HG03520 (cell line): ENCODE measurements at regions not wholly inside any gene's neighbourhood (a gene's known extent, or its start where the extent isn't known, plus 50 kb on each side); places are given as distances from the start of the nearest gene placed in this dataset.

Experiments used
- ATAC-seq: cut with Tn5 transposase; IDR thresholded peaks from one replicate; pipeline ENCODE4 v1.9.1; 2021; ENCODE audit warnings: mild to moderate bottlenecking, moderate library complexity; ENCODE audit not compliant: unreplicated experiment

DNA sequence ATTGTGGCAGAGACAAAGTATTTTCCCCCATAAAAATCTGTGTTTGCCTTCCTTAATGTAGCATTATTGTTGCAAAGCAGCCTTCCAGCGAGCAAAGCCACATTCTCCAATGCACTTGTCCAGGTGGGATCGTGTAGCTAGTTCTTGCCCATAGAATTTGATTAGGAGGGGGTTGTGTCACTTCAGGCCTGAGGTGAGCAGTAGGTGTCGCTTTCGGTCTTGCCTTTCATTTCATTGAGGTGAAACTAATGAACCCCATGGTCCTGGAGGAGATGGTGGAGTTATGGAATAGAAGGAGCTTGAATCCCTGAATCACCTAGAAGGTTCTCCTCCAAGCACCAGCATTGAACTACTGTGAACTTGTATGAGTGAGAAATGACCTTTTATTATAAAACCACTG is 318.9 kb upstream of the PBX1 start:
- ATAC-seq, result no peak

DNA sequence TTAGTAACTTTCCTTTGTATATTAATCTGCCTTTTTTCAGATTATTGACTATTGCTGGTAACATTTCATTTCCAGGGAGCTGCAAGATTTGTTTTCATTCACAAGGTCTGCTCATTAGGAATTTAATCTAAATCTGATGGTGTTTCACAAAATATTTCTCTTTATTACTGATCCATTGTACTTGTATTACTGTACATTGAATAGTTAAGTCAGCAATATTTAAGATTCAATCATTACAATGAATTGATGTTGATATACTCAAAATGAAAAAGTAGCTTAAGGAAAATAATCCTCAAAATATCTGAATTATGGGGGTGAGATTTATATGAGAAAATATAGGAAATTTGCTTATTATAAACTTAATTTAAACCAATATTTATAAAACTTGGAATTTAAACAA is 308.6 kb upstream of the PBX1 start:
- no peak for ATAC-seq

DNA sequence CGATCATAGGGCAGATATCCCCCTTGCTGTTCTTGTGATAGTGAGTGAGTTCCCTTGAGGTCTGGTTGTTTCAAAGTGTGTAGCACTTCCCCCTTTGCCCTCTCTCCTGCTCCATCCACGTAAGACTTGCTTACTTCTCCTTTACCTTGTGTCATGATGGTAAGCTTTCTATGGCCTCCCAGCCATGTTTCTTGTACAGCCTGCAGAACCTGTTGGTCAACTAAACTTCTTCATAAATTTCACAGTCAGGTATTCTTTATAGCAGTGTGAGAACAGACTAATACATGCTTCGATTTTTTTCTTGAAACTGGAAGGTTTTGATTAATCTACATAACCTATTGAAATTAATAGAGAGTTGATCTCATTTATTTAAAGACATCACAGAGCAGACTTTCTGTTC is 302.5 kb upstream of the PBX1 start:
- ATAC-seq, result no peak

DNA sequence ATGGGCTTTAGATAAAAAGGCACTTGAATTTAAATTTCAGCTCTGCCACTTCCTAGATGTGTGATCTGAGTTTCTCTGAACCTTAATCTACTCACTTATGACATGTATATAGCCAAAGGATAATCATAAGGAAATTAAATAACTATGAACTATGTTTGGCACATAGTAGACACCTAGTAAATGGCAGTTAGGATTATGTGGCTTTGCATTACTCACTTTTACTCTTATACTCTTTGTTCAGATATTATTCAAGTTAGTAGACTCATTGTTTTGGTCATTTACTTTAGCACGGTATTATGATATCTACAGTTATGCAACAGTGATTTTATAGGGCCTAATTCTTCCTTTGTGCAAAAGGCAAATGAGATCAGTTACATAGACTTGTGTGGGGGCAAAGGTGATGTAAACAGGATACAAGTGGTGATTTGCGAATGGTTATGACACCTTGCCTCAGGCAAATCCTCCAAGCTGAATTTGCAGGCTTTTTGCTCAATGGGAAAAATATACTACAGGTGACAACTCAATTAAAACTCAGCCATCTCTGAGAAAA is 297.2 kb upstream of the PBX1 start:
- ATAC-seq, result no peak

DNA sequence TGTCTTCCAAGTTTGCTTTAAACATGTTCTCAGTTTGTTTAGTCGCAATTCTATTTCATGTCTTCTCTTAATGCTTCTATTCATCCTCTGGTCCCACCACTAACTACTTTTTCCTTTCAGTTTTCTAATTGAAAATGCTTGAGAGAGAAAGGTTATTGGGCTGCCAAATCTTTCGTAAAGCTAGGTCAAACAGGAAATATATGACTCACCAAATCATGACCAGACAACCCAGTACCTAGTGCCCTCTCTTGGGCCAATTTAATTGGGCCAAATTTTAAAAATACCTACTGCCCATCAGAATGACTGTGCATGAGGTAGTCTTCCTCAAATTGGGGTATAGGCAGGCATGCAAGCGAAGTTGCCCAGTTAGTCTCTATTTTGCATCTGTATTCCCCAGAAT is 295.4 kb upstream of the PBX1 start:
- no peak for ATAC-seq

DNA sequence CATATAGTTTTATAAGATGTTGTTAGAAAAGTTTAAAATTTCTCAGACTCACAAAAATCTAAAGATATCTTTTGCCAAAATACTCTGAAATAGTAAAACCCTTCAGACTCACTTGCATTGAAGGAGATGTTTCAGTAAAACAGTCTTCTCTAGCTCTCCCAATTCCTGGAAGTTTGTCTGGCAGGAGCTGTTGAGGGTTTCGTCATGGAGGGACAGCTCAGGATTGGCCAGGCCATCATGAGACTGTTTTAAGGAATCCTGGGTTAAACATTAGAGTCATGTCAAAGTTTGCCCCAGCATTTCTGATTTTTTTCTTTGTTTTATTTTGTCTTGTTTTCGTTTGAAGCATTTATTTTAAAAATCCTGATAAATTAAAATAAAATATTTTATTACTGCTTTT is 293.8 kb upstream of the PBX1 start:
- ATAC-seq, result no peak

DNA sequence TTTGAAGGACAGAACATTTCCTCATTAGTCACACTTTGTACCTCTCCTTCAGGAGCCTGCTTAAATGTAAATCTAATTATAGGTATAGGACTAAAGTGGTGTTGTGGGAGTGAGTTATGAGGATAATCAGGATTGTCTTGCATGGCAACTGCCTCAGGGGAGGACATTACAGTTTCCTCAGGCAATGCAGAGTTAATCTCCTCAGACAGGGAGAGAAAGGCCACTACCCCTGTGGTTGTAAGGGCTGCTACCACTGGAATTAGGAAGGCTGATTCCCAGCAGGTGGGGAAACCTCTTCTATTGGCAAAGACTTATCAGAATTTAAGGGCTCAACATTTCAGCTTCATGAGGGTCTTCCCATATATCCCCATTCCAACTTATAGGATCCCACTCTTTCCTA is 286.8 kb upstream of the PBX1 start:
- no peak for ATAC-seq

DNA sequence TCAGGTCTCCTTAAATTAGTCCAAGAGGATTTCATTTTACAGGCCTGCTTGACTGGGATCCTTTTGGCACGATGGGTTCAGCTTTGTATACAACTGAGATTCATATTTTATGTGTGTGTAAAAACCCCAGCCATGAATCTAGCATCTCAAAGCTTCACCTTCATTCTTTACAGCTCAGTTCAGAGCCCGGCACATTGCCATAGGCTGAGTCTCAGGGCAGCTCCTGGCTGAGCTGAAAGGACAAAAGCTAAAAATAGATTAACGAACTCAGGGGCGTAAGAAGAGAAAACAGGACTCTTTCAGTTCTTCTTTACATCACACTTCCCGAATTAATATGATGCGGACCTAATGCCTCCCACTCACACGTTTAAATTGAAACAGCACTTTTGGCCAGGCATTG is 262.8 kb upstream of the PBX1 start:
- ATAC-seq, result no peak

DNA sequence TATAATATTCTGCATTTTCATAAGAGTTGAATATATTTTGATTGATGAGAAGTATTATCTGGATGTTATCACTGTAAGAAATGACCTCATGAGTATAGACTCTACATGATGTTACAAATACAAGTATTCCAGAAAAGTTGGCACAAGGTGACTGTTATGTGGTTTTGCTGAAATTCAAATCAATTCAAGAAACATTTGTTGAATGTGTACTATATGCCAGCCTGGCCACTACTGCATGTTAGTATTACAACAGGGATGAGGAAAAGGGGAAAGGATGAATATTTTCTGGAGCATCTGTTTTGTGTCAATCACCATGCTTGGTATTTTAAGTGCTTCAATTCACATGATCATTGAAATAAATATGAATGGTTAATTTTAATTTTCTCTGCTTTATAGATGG is 250.9 kb upstream of the PBX1 start:
- no peak for ATAC-seq

DNA sequence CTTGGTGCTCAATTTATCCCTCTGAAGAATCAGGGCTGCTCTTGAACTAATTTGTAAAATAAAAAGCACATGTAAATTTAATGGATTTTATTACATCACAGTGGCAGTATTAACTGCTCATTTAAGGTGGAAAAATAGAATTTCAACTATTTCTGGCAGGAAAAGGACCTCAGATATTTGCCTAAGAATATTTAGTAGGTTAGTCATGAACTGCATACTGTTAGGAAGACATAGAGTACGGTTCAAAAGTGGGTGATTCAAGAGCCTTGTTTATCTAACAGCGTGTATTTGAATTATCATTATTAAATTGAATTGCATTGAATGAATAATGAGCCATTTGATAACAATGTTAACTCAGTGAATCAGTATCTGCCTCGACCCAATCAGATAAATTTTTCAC is 248.8 kb upstream of the PBX1 start:
- no peak for ATAC-seq

DNA sequence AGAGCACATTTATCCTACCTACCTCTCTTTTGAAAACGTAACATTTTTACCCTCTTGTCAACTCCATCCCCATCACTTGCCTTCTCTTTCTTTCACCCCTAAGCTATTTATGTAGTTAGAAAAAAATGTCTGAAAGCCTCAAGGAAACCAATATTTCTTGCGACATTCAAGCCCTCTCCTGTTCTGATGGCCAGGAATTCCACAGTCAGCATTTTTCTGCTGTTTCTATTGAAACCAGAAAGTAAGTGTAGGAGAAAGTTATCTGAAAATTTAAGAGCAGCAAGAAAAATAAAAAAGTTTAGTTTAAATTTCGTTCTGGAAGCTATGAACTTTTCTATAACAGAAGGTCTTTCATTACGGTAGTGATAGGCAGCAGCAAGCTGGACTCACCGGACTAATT is 247.6 kb upstream of the PBX1 start:
- ATAC-seq, result no peak

DNA sequence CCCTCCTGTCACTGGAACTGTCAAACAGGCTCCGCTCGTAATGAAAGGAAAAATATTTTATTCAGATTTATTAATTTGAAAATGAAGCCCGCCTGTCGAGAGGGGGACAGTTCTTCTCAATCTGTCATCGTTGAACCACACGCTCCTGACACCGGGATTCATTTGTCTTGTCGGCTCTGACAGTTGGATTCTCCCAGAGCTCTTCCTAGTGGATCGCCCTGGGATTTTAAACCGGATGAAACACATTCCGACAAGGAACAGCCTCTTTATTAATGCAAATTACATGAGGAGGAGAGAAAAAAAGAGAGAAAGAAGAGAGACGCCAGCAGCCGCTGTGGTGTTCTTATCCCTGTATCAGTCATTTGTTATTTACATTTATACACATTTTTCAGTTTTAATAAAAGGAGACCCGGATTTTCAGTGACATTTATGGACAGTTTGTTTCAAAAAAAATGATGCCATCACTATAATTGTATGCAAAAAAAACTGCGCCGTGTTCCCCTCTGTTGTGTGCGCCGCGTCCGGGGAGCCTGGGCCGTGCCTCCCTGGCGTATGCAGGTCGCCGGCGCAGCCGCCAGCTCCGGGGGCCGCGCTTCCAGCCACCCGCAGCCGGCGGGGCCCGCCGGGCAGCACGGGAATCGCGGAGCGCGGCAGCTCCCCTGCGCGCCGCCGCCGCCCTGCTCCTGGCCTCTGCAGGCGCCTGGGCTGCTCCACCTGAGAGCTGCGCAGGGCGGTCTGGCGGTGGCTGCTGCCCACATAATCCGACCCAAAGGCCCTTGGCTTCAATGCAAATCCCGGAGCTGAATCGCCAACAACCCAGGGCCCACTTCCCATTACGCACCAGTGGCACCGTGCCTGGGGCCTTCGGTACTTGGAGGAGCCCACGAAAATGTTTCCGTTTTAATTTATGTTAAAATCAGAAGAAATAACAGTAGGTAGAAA is 237.9 kb upstream of the PBX1 start:
- ATAC-seq, result no peak

DNA sequence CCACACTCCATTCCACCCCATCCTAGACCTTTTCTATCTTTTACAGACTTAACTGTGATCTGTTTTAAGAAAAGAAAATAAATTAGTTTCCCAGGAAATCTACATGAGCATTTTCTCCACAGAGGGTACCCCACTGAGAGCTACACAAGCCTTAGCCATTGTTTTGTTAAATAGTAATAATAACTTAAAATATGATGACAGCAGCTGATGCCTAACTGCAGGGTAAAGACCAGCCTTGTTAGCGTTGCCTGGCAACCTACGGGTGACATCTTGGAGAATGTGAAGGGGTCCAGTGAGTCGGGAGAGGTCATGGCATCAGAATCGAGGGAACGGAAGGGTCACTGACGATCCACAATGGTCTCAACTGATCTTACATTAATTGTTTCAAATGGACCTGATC is 233.2 kb upstream of the PBX1 start:
- no peak for ATAC-seq

DNA sequence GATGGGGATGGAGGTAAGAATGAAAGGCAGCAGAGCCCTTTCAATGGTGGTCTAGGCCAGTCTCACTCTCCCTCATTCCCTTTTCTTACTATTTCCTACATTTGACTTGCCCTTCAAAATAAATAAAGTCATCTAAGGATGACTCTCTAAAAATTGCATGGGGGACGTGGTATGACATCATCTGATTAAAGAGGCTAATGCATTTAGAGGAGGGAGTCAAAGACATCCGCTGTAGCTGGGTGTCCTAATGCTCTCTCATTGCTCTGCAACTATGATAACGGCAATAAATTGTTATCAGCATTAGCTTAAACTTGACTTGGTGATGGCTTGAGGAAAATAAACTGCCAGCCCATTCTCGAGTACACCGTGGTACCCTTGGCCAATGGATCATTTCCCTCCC is 225.6 kb upstream of the PBX1 start:
- ATAC-seq, result no peak

DNA sequence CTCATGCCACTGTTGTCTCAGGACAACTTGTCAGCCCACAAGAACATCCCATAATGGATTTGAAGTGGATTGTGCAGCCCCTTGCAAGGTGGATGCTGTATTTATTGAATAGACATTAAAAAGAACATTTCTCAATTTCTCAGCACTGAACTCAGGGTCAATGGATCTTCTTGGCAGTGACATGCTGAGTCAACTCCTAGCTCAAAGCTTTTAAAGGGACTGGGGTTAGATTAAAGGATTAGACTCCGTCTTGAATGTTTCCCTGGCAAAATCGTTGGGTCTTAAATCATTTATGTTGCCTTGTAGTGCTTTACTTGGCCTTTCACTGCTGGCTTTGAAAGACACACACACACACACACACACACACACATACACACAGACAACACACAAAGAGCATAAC is 221.6 kb upstream of the PBX1 start:
- ATAC-seq, result no peak

DNA sequence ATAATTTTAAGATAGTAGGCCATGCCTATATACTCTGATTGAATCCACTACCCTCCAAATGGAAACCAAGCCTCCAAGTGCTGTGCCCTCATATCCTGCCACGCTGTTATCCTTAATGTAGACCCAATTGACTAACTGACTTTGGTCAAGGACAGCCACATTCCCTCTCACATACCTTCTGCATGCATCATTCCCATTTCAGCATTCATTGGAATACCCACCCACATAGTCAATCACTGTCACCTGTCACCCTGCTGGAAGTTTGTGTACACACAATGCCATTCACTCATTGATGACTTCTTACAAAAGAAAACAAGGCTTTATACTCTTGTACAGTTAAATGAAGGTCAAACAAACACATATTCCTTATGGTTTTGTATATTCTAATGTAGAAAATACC is 221.1 kb upstream of the PBX1 start:
- ATAC-seq, result no peak

DNA sequence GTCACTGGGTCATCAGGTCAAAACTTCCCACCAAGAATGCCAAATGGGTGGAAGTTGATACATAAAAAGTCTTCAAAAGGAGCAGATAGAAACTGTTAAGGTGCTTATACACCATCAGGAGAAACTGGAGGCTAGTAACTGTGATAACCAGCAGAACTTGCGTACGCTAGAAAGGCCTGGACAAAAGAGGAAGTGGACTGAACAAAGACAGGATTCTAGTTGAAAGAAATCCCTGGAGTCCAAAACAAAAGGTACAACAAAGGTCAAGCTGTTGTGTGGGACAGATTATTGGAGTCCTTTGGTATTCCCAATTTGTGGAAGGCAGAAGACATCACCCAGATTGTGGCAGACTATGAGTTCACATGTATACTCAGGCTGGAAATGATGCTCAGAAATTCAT is 215.8 kb upstream of the PBX1 start:
- no peak for ATAC-seq

DNA sequence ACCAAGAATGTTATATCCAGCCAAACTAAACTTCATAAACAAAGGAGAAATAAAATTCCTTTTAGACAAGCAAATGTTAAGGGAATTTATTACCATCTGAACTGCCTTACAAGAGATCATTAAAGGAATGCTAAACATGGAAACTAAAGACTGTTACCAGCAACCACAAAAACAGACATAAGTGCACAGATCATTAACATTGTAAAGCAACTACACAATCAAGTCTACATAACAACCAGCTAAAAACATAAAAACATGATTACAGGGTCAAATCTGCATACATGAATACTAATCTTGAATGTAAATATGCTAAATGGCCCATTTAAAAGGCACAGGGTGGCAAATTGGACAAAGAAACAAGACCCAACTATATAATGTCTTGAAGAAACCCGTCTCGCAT is 211.0 kb upstream of the PBX1 start:
- ATAC-seq, result no peak

DNA sequence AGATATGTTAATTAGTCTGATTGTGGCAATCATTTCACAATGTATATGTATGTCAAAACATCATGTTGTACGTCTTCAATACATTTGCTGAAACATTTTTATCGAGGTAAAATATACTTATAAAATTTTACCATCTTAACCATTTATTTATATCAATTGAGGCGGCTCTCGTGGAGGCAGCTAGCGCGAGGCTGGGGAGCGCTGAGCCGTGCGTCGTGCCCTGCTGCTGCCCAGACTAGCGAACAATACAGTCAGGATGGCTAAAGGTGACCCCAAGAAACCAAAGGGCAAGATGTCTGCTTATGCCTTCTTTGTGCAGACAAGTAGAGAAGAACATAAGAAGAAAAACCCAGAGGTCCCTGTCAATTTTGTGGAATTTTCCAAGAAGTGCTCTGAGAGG is 202.5 kb upstream of the PBX1 start:
- no peak for ATAC-seq

DNA sequence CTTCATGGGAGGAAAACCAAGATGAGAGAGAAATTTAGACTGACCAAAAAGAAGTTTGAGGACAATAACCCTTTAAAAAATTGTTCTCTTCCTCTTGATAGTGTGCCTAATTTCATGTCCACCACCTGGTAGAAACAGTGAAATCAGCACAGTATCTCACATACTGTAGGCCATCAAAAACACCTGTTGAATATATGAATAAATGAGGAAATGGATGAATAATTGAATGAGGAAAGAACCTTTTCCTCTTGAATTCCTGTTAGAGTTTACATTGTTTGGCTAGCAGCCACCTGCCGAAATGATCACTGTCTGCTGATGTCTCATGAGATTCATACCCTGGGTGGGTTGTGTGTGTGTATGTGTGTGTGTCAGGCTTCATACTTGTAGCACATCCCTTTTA is 198.7 kb upstream of the PBX1 start:
- no peak for ATAC-seq

DNA sequence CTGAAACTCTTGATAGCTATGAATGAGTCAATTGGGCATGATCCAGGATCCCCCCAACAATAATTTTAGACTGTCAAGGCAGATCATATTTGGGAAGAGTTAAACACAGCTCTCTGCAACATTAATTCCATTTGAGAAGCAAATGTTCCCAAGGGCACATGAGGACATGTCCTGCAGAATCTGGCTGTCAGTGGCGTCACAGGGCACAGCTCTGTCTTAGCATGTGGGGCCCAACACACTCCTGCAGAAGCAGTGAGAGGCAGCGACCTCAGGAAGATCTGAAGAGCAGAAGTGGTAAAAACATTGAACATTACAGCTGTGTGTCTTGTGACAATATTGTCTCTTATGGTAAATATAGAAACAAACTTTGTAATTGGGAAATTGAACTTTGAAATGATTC is 197.1 kb upstream of the PBX1 start:
- ATAC-seq, result no peak

DNA sequence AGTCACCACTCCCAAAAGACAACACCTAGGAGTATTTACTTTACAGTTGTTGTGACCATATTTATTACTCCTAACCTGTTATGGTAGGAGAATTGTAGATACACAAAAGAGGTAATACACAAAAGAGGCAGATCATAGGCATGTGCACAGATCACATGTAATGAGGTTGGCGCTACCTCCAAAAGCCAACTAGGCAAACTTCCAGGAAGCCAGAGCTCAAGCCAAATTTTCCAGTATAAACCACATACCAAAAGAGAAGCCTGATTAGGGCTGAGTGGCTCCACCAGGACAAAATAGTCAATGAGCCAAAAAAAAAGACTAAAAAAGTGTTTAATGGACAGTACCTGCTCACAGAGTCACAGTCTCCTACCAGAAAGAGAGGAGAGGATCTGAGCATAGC is 195.0 kb upstream of the PBX1 start:
- no peak for ATAC-seq

DNA sequence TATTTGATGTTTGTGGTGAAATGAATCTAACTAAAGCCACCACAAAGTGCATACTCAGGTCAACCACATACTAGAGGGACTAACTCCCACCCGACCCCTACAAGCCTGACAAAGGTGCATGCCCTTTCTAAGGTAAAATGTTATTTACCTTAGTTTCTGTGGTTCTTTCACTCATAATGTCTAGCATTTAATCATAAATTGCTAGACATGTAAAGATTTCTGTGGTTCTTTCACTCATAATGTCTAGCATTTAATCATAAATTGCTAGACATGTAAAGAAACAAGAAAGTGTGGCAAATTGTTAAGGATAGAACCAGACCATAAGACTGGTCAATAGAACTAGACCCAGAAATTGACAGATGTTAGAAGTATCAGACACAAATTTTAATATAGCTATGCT is 193.0 kb upstream of the PBX1 start:
- no peak for ATAC-seq
